ENCODE measurements at regions not wholly inside any gene's neighbourhood (a gene's known extent, or its start where the extent isn't known, plus 50 kb on each side); places are given as distances from the start of the nearest gene placed in this dataset.

- in situ Hi-C loops (cut with HindIII; ENCODE audit: low pct_ligation_motif_present, low pct_unique_long_range_greater_than_20kb, low sequenced_read_pairs) = no loop called here
- no peak for DNase-seq
Observed at GRCh38 chr5:107195890-107196395, 474.8 kb downstream of the EFNA5 start.

DNA sequence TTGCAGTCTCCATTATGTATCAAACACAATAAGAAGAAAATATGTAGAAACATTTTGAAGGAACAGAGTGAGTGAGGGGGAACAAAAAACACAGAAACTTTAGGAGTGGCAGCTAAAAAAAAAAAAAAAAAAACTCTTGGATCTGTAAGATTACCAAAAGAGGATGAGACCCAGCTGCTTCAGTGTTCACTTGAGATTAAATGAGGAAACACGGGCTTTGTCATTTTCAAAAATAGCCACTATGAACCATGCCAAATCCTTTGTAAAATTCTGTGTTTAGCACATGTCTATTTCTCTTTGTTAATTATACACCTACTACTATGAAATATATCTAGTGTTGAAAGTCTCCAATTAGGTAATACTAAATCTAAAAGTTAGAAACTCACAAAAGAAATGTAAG is 485.9 kb downstream of the EFNA5 start:
- DNase-seq = no peak
- in situ Hi-C loops (cut with HindIII; ENCODE audit: low pct_ligation_motif_present, low pct_unique_long_range_greater_than_20kb, low sequenced_read_pairs) = no loop called here

- DNase-seq = no peak
- in situ Hi-C loops (cut with HindIII; ENCODE audit: low pct_ligation_motif_present, low pct_unique_long_range_greater_than_20kb, low sequenced_read_pairs) = no loop called here
Observed at GRCh38 chr5:107184066-107184465, 486.7 kb downstream of the EFNA5 start.

- DNase-seq = no peak
- in situ Hi-C loops (cut with HindIII; ENCODE audit: low pct_ligation_motif_present, low pct_unique_long_range_greater_than_20kb, low sequenced_read_pairs) = no loop called here
Observed at GRCh38 chr5:107170620-107171019, 500.1 kb downstream of the EFNA5 start.

- DNase-seq = no peak
- in situ Hi-C loops (cut with HindIII; ENCODE audit: low pct_ligation_motif_present, low pct_unique_long_range_greater_than_20kb, low sequenced_read_pairs) = no loop called here
Observed at GRCh38 chr5:107169867-107170266, 500.9 kb downstream of the EFNA5 start.

- DNase-seq = no peak
- in situ Hi-C loops (cut with HindIII; ENCODE audit: low pct_ligation_motif_present, low pct_unique_long_range_greater_than_20kb, low sequenced_read_pairs) = no loop called here
Observed at GRCh38 chr5:107168848-107169752, 501.6 kb downstream of the EFNA5 start.

DNA sequence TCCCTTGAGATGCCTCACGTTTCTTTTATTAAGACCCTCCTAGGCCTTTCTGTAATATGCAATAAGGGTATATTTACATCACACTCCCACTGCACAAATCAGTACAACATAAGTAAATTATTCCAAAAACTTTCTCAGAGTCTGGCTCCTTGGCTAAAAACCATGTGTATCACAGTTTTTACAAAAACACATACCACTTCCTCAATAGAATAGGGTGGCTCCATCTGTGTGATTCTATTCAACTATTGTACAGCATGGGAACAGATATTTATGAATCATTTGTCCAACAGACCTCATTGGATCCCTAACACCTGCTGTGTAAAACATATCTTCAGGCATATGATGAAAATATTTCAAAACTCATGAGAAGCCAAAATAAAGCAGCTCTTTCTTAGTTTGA is 502.7 kb downstream of the EFNA5 start:
- in situ Hi-C loops (cut with HindIII; ENCODE audit: low pct_ligation_motif_present, low pct_unique_long_range_greater_than_20kb, low sequenced_read_pairs) = no loop called here
- DNase-seq = no peak

DNA sequence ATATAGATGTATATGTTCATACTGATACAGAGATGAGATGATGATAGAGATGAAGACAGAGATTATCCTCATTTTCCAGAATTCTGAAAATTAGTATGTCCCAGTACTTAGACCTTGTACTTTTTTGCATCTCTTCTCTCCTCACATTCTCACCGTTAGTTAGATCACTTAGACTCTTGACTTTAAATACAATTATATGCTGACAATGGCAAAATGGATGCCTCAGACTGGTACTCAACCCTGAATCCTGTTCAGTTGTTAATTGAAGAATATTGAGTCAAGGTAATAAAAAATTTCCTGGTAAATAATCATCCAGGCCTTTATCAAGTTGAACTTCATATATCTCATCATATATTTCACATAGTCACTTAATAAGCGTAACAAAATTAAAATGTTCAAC is 505.4 kb downstream of the EFNA5 start:
- in situ Hi-C loops (cut with HindIII; ENCODE audit: low pct_ligation_motif_present, low pct_unique_long_range_greater_than_20kb, low sequenced_read_pairs) = no loop called here
- DNase-seq = no peak

DNA sequence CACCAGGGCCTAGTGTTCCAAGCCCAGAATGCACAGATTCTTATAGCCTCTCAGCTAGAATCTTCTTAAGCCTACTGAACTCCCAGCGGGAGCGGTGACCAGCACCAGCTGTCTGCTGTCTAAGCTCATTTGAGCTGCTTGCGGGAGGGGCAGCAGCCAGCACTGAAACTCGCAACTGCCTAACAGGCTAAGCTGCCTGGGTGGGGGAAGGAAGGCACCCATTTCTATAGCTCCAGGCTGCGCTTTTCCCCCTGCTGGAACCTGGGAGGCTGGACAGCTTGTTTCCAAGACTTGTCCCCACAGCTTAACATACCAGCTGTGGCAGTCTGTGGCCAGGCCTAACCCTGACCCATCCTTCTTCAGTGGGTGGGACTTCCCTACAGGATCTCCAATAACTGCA is 512.9 kb downstream of the EFNA5 start:
- no peak for DNase-seq
- in situ Hi-C loops (cut with HindIII; ENCODE audit: low pct_ligation_motif_present, low pct_unique_long_range_greater_than_20kb, low sequenced_read_pairs) = no loop called here

- in situ Hi-C loops (cut with HindIII; ENCODE audit: low pct_ligation_motif_present, low pct_unique_long_range_greater_than_20kb, low sequenced_read_pairs) = no loop called here
- no peak for DNase-seq
Observed at GRCh38 chr5:107155707-107156106, 515.0 kb downstream of the EFNA5 start.

GRCh38 chr5:107154593-107154992 is 516.1 kb downstream of the EFNA5 start:
- in situ Hi-C loops (cut with HindIII; ENCODE audit: low pct_ligation_motif_present, low pct_unique_long_range_greater_than_20kb, low sequenced_read_pairs) = no loop called here
- no peak for DNase-seq

GRCh38 chr5:107153283-107153682 is 517.5 kb downstream of the EFNA5 start:
- DNase-seq = no peak
- in situ Hi-C loops (cut with HindIII; ENCODE audit: low pct_ligation_motif_present, low pct_unique_long_range_greater_than_20kb, low sequenced_read_pairs) = no loop called here

GRCh38 chr5:107149243-107150005 is 521.3 kb downstream of the EFNA5 start:
- in situ Hi-C loops (cut with HindIII; ENCODE audit: low pct_ligation_motif_present, low pct_unique_long_range_greater_than_20kb, low sequenced_read_pairs) = no loop called here
- DNase-seq = no peak

- no peak for DNase-seq
- in situ Hi-C loops (cut with HindIII; ENCODE audit: low pct_ligation_motif_present, low pct_unique_long_range_greater_than_20kb, low sequenced_read_pairs) = no loop called here
Observed at GRCh38 chr5:107147589-107147988, 523.1 kb downstream of the EFNA5 start.

DNA sequence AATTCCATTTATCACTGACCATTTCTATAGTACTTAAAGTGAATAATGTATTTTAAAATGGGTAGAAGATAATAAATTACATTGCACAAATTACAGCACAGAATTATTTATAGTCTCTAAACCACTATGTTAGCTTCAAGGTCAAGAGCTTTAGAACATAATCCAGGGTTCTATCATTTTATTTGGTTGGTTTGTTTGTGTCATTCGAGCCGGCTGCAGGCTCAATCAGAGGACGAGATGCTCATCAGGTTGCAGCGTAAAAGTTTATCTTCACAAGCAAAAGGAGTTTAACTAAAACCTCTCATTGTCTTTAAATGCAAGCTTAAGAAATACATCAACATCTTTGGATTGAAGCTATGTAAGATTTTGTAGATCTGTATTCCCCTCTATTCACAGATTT is 523.8 kb downstream of the EFNA5 start:
- in situ Hi-C loops (cut with HindIII; ENCODE audit: low pct_ligation_motif_present, low pct_unique_long_range_greater_than_20kb, low sequenced_read_pairs) = no loop called here
- DNase-seq = no peak

GRCh38 chr5:107135391-107135790 is 535.3 kb downstream of the EFNA5 start:
- in situ Hi-C loops (cut with HindIII; ENCODE audit: low pct_ligation_motif_present, low pct_unique_long_range_greater_than_20kb, low sequenced_read_pairs) = no loop called here
- DNase-seq = no peak

- in situ Hi-C loops (cut with HindIII; ENCODE audit: low pct_ligation_motif_present, low pct_unique_long_range_greater_than_20kb, low sequenced_read_pairs) = no loop called here
Observed at GRCh38 chr5:107134931-107135330, 535.8 kb downstream of the EFNA5 start.

DNA sequence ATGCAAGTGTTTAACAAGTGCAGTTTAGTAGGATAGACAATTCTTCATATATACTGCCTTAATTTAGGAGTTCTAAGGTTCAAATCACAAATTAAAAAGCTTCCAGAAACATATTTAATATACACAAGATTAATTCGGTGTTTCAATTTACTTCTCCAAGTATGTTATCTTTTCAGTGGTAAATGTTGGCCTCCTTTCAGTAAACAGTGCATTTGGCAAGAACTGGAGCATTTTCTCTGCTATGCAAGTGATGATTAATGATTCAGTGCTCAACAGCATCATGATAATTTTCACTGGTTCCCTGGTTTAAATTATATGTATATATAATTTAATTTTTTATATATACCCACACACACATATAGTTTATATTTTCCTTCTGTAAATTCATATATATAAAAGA is 541.7 kb downstream of the EFNA5 start:
- no peak for DNase-seq
- in situ Hi-C loops (cut with HindIII; ENCODE audit: low pct_ligation_motif_present, low pct_unique_long_range_greater_than_20kb, low sequenced_read_pairs) = no loop called here

More at GRCh38 chr5:107134931-107135330, 535.8 kb downstream of the EFNA5 start:
- no peak for DNase-seq

- in situ Hi-C loops (cut with HindIII; ENCODE audit: low pct_ligation_motif_present, low pct_unique_long_range_greater_than_20kb, low sequenced_read_pairs) = no loop called here
- no peak for DNase-seq
Observed at GRCh38 chr5:107127878-107128277, 542.9 kb downstream of the EFNA5 start.

- in situ Hi-C loops (cut with HindIII; ENCODE audit: low pct_ligation_motif_present, low pct_unique_long_range_greater_than_20kb, low sequenced_read_pairs) = no loop called here
- no peak for DNase-seq
Observed at GRCh38 chr5:107126341-107126740, 544.4 kb downstream of the EFNA5 start.
